ENCODE measurements at regions not wholly inside any gene's neighbourhood (a gene's known extent, or its start where the extent isn't known, plus 50 kb on each side); places are given as distances from the start of the nearest gene placed in this dataset.
A peak's percentile ranks its signal among the peaks of the same experiment; 100 is the strongest.

GRCh38 chr6:113362301-113363047 is 494.7 kb upstream of the MARCKS start:
- POLR2A ChIA-PET = no interaction called here

GRCh38 chr6:113363048-113363798 is 493.9 kb upstream of the MARCKS start:
- Histone ChIP-seq H3K9ac (peak overlapping the region; percentile 64; the same call in 1 of the 2 replicates), H3K27me3 (ENCODE audit: insufficient read depth) (no peaks in the 10 kb centered on the region), H3K4me3 (ENCODE audit: low read depth in 2 of 2, low read length in 1 of 2) (no peak overlapping the region), H2AFZ (ENCODE audit: low read depth) (no peak overlapping the region), H3K79me2 (ENCODE audit: insufficient read depth) (no peaks in the 10 kb centered on the region; the same call in 1 of the 2 replicates), H3F3A (replicated peaks; ENCODE audit: insufficient read depth) (peaks cover 69% of the 10 kb centered on the region), H3K4me2 (peak overlapping the region; percentile 54), H4K20me1 (ENCODE audit: insufficient read depth) (no peaks in the 10 kb centered on the region), H3K27ac (ENCODE audit: low read depth in 2 of 2, low read length in 1 of 2) (peak overlapping the region; percentile 87 to 90), H3K9me3 (no peaks in the 10 kb centered on the region), H3K4me1 (ENCODE audit: control insufficient read depth in 1 of 2, insufficient read depth in 2 of 2, low read depth in 1 of 2, low read length in 1 of 2) (peaks cover 19 to 68% of the 10 kb centered on the region in 2 experiments), H3K36me3 (replicated peaks in 1 of 2; ENCODE audit: control insufficient read depth in 1 of 2, insufficient read depth in 2 of 2, low read length in 1 of 2) (peaks cover 0 to 14% of the 10 kb centered on the region in 2 experiments), H3K9me2 (no peaks in the 10 kb centered on the region)
- ChIA-PET POLR2A (no interaction called here), CTCF (interaction anchor here (1.0 kb wide), 1 partner anchor 495 kb away, joined by 3 read pairs; no protein-coding TSS in a partner anchor)
- peak; percentile 20 for TF ChIP-seq JUND (IDR thresholded peaks at IDR 0.05)
- TF ChIP-seq FOSL2 (IDR thresholded peaks at IDR 0.05; ENCODE audit: borderline replicate concordance, low read depth) = 0 out of 2 replicates have a peak, but pooled peaks have one; percentile 1
- TF ChIP-seq NFIC (IDR thresholded peaks at IDR 0.05; ENCODE audit: borderline replicate concordance) = peak; percentile 21; the same call in 1 of the 2 replicates
- TF ChIP-seq FOXM1 (IDR thresholded peaks at IDR 0.05; ENCODE audit: low read depth) = no peak
- 45% methylated on average over 4 of the region's 4 CpGs for WGBS (ENCODE audit: low lambda C conversion rate)
- no peak for DNase-seq

More at GRCh38 chr6:113362301-113363047, 494.7 kb upstream of the MARCKS start:
- H3K9me3 ChIP-seq = no peaks in the 10 kb centered on the region
- H3K4me3 ChIP-seq (ENCODE audit: low read depth in 2 of 2, low read length in 1 of 2) = no peak overlapping the region
- no peaks in the 10 kb centered on the region for H3K79me2 ChIP-seq (ENCODE audit: insufficient read depth)
- no peak for DNase-seq
- CTCF ChIA-PET = interaction anchor here (1.0 kb wide), 1 partner anchor 496 kb away, joined by 3 read pairs; no protein-coding TSS in a partner anchor
- H3K9ac ChIP-seq = peak overlapping the region; percentile 64; the same call in 1 of the 2 replicates
- H3K4me2 ChIP-seq = peak overlapping the region; percentile 54
- H3K9me2 ChIP-seq = no peaks in the 10 kb centered on the region
- H3F3A ChIP-seq (replicated peaks; ENCODE audit: insufficient read depth) = peaks cover 69% of the 10 kb centered on the region
- H3K36me3 ChIP-seq (replicated peaks in 1 of 2; ENCODE audit: control insufficient read depth in 1 of 2, insufficient read depth in 2 of 2, low read length in 1 of 2) = peaks cover 0 to 10% of the 10 kb centered on the region in 2 experiments
- 80% methylated on average over 7 of the region's 7 CpGs for WGBS (ENCODE audit: low lambda C conversion rate)
- H3K27me3 ChIP-seq (ENCODE audit: insufficient read depth) = no peaks in the 10 kb centered on the region
- no peaks in the 10 kb centered on the region for H4K20me1 ChIP-seq (ENCODE audit: insufficient read depth)
- H3K4me1 ChIP-seq (ENCODE audit: control insufficient read depth in 1 of 2, insufficient read depth in 2 of 2, low read depth in 1 of 2, low read length in 1 of 2) = peaks cover 19 to 68% of the 10 kb centered on the region in 2 experiments
- TF ChIP-seq CTCF (IDR thresholded peaks at IDR 0.05) (no peak), PBX3 (IDR thresholded peaks at IDR 0.05) (no peak), TAF1 (IDR thresholded peaks at IDR 0.05; ENCODE audit: borderline replicate concordance, low read depth, low read length) (no peak), POLR2AphosphoS5 (IDR thresholded peaks at IDR 0.05; ENCODE audit: low read depth, low read length) (peak; percentile 38), TCF12 (IDR thresholded peaks at IDR 0.05) (no peak)
- H2AFZ ChIP-seq (ENCODE audit: low read depth) = no peak overlapping the region
- H3K27ac ChIP-seq (ENCODE audit: low read depth in 2 of 2, low read length in 1 of 2) = peak overlapping the region; percentile 87 to 90

Measured in SK-N-SH (cell line).